Right lobe of liver (tissue), 4 donors: ENCODE measurements at regions not wholly inside any gene's neighbourhood (a gene's known extent, or its start where the extent isn't known, plus 50 kb on each side); places are given as distances from the start of the nearest gene placed in this dataset.

ENCODE experiments used
- POLR2A ChIP-seq: fragments of 450-650 bp; IDR thresholded peaks from one replicate; pipeline ENCODE4 v1.6.1; 2017; ENCODE audit warnings: antibody characterized with exemption, mild to moderate bottlenecking
- TF ChIP-seq, protein P1 (sequence below), 4 donors: fragments of 200-600 bp in 3 of 4; fragments of 450-650 bp in 1 of 4; IDR thresholded peaks; one replicate each; pipeline versions ENCODE4 v1.5.1 to v1.8.0; 2016 to 2022; ENCODE audit warnings: antibody characterized with exemption in 4 of 4, mild to moderate bottlenecking in 2 of 4
- donor health status: DM: no; HTN: no; CAD: no.
- donor health status: DM: no; HTN: no; CAD: no.
- donor health status: DM: no; HTN: yes; CAD: no.

DNA sequence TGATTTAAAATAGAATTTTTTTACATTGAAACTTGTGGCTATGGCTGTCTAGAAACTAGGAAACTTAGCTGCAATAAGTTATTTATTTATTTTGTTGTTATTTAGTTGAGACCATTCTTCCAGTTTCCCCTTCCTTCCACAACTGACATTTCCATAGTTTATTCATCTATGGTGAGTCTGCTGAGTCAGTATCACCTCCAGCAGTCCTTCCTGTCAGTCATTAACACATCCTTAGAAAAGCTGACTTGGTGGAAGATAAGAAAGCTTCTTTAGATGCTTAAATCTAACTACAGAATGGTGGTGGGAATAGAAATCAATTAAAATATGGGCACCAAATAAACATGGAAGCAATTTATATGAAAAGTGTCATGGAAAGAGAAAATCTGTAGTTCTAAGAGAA lies 714.0 kb downstream of the RWDD3 start:
- TF ChIP-seq, protein P1, sequence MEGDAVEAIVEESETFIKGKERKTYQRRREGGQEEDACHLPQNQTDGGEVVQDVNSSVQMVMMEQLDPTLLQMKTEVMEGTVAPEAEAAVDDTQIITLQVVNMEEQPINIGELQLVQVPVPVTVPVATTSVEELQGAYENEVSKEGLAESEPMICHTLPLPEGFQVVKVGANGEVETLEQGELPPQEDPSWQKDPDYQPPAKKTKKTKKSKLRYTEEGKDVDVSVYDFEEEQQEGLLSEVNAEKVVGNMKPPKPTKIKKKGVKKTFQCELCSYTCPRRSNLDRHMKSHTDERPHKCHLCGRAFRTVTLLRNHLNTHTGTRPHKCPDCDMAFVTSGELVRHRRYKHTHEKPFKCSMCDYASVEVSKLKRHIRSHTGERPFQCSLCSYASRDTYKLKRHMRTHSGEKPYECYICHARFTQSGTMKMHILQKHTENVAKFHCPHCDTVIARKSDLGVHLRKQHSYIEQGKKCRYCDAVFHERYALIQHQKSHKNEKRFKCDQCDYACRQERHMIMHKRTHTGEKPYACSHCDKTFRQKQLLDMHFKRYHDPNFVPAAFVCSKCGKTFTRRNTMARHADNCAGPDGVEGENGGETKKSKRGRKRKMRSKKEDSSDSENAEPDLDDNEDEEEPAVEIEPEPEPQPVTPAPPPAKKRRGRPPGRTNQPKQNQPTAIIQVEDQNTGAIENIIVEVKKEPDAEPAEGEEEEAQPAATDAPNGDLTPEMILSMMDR (IDR thresholded peaks at IDR 0.05) = no peak
- TF ChIP-seq POLR2A = no peak
